HepG2 (cell line): ENCODE measurements at regions not wholly inside any gene's neighbourhood (a gene's known extent, or its start where the extent isn't known, plus 50 kb on each side); places are given as distances from the start of the nearest gene placed in this dataset.

Source experiments
- ATAC-seq: fragments of 200-7000 bp; cut with Tn5 transposase; 3 replicates; pipeline ENCODE4 v1.9.1; 2020; ENCODE audit warnings: mild to moderate bottlenecking, moderate library complexity
- BruUV-seq: library from RNA; stranded (reverse); fragments of 400-500 nt; replicated peaks from 2 replicates; lab custom pipeline; 2021; lab: Mats Ljungman, UMichigan
- CTCF ChIA-PET: fragments of 300-600 bp; formaldehyde crosslinking; extraction: SDS; loops from one replicate; lab custom pipeline; 2021; ENCODE audit warnings: low total read pairs, inconsistent platforms, low intra/inter-chr PET ratio; lab: Yijun Ruan, JAX
- POLR2A ChIA-PET: fragments of 350-600 bp; sonication (Branson Sonifier 250); formaldehyde crosslinking; loops from one replicate; lab custom pipeline; 2020; ENCODE audit warnings: antibody characterized with exemption, inconsistent platforms; lab: Yijun Ruan, JAX
- DNase-seq: peaks from one replicate; pipeline ENCODE4 v3.0.0-alpha.2; 2015; ENCODE audit warnings: low spot score
- FAIRE-seq: peaks from 3 replicates; lab custom pipeline; 2011; peaks lifted over from hg19 to GRCh38; lab: Jason Lieb, UNC
- H2AFZ ChIP-seq: one replicate; pipeline ENCODE4 v1.6.1; 2011; ENCODE audit warnings: low read length, inconsistent platforms
- H3K27ac ChIP-seq: fragments of 300-600 bp; 3 replicates; pipeline ENCODE4 v1.8.0; 2011; ENCODE audit warnings: mixed run types, mild to moderate bottlenecking, mixed read lengths, low read length, inconsistent platforms; ENCODE audit not compliant: insufficient read depth; ENCODE audit errors: extremely low read length
- H3K27me3 ChIP-seq, 2 experiments: fragments of 200-600 bp in 1 of 2; 2 replicates in 1 of 2; 3 replicates in 1 of 2; pipeline versions ENCODE4 v1.6.0 to v1.8.0; 2011; ENCODE audit warnings: low read length in 2 of 2, mild to moderate bottlenecking in 2 of 2, moderate library complexity in 2 of 2, inconsistent platforms in 1 of 2; ENCODE audit not compliant: insufficient read depth in 2 of 2, control insufficient read depth in 1 of 2
- H3K36me3 ChIP-seq, 2 experiments: fragments of 200-600 bp in 1 of 2; replicated peaks in 1 of 2; 2 replicates in 1 of 2; 3 replicates in 1 of 2; pipeline versions ENCODE4 v1.5.1 to v1.8.0; 2011; ENCODE audit warnings: low read length in 2 of 2, inconsistent platforms in 1 of 2; ENCODE audit not compliant: insufficient read depth in 2 of 2, control insufficient read depth in 1 of 2
- H3K4me1 ChIP-seq: 2 replicates; pipeline ENCODE4 v1.5.1; 2012; ENCODE audit warnings: low read length, inconsistent platforms; ENCODE audit not compliant: insufficient read depth
- H3K4me2 ChIP-seq: 2 replicates; pipeline ENCODE4 v1.6.0; 2011; ENCODE audit warnings: low read depth, low read length, inconsistent platforms
- H3K4me3 ChIP-seq, 3 experiments: fragments of 200-600 bp in 1 of 3; sonication (generic), shearing (Covaris generic) in 1 of 3; replicated peaks in 1 of 3; 2 replicates each; pipeline ENCODE4 v1.5.1; 2011 to 2016; ENCODE audit warnings: low read length in 3 of 3, inconsistent platforms in 2 of 3, low read depth in 2 of 3, mild to moderate bottlenecking in 2 of 3, control low read depth in 1 of 3, mixed read lengths in 1 of 3; ENCODE audit not compliant: insufficient read depth in 1 of 3
- H3K79me2 ChIP-seq: one replicate; pipeline ENCODE4 v1.6.1; 2011; ENCODE audit warnings: low read length, inconsistent platforms; ENCODE audit not compliant: insufficient read depth
- H3K9ac ChIP-seq: 2 replicates; pipeline ENCODE4 v1.6.0; 2011; ENCODE audit warnings: mild to moderate bottlenecking, low read depth, low read length, inconsistent platforms; ENCODE audit not compliant: insufficient read depth
- H3K9me3 ChIP-seq: 2 replicates; pipeline ENCODE4 v1.5.1; 2012; ENCODE audit warnings: mild to moderate bottlenecking, low read length
- H4K20me1 ChIP-seq: 2 replicates; pipeline ENCODE4 v1.6.0; 2011; ENCODE audit warnings: inconsistent platforms, mild to moderate bottlenecking, low read length, moderate library complexity; ENCODE audit not compliant: insufficient read depth
- CEBPB ChIP-seq: IDR thresholded peaks from 2 replicates; pipeline ENCODE4 v1.6.1; 2011; ENCODE audit warnings: low read depth, low read length, improper control_type of control experiment, borderline replicate concordance
- DNMT1 ChIP-seq: sonication (generic); formaldehyde crosslinking; IDR thresholded peaks from 2 replicates; pipeline ENCODE4 v1.5.1; 2020; ENCODE audit warnings: mild to moderate bottlenecking, missing genetic modification reagents
- HNRNPL ChIP-seq: fragments of 200-400 bp; formaldehyde crosslinking; IDR thresholded peaks from 2 replicates; pipeline ENCODE4 v1.6.1; 2017; ENCODE audit warnings: mild to moderate bottlenecking, low read depth, low read length
- IRF2 ChIP-seq: IDR thresholded peaks from 2 replicates; pipeline ENCODE4 v1.6.1; 2018; ENCODE audit warnings: missing genetic modification reagents, missing compliant biosample characterization
- MAZ ChIP-seq, 2 experiments: sonication (generic) in 1 of 2; formaldehyde crosslinking in 1 of 2; IDR thresholded peaks; 2 replicates each; pipeline versions ENCODE4 v1.5.0 to v1.6.1; 2012 to 2020; ENCODE audit warnings: low read depth in 2 of 2, mild to moderate bottlenecking in 2 of 2, borderline replicate concordance in 1 of 2, improper control_type of control experiment in 1 of 2, low read length in 1 of 2, missing genetic modification reagents in 1 of 2, moderate library complexity in 1 of 2
- RORA ChIP-seq: sonication (generic); formaldehyde crosslinking; IDR thresholded peaks from 2 replicates; pipeline ENCODE4 v1.5.0; 2020; ENCODE audit warnings: mild to moderate bottlenecking, missing genetic modification reagents, moderate library complexity
- TBX3 ChIP-seq: fragments of 450-650 bp; IDR thresholded peaks from 2 replicates; pipeline ENCODE4 v1.6.1; 2017; ENCODE audit warnings: antibody characterized with exemption, mild to moderate bottlenecking, inconsistent platforms, borderline replicate concordance
- ZBTB3 ChIP-seq: sonication (generic); formaldehyde crosslinking; IDR thresholded peaks from 2 replicates; pipeline ENCODE4 v1.4.0; 2020; ENCODE audit warnings: low read depth, mild to moderate bottlenecking, moderate library complexity, missing genetic modification reagents, borderline replicate concordance
- ZNF34 ChIP-seq: sonication (generic); formaldehyde crosslinking; IDR thresholded peaks from 2 replicates; pipeline ENCODE4 v1.4.0; 2020; ENCODE audit warnings: mild to moderate bottlenecking, missing genetic modification reagents, borderline replicate concordance
- ZNF772 ChIP-seq: sonication (generic); formaldehyde crosslinking; IDR thresholded peaks from 2 replicates; pipeline ENCODE4 v1.5.0; 2020; ENCODE audit warnings: mild to moderate bottlenecking, missing genetic modification reagents
- WGBS: methylation state at CpG from one replicate; pipeline ENCODE4 v1.1.6; 2017; ENCODE audit warnings: low lambda C conversion rate; 5-methylcytosine and 5-hydroxymethylcytosine counted together
- in situ Hi-C: cut with HindIII; loops from 2 replicates; pipeline ENCODE4 v1.10.0; 2017; ENCODE audit warnings: low pct_unique_long_range_greater_than_20kb; ENCODE audit not compliant: extremely low pct_ligation_motif_present
- intact Hi-C: fragments of 100-400 bp; cut with micrococcal nuclease; formaldehyde crosslinking; loops from one replicate; pipeline ENCODE4 v1.10.0; 2022; ENCODE audit not compliant: unreplicated experiment
- TF ChIP-seq, protein P1 (sequence below): sonication (generic); formaldehyde crosslinking; IDR thresholded peaks from 2 replicates; pipeline ENCODE4 v1.4.0; 2020; ENCODE audit warnings: low read depth, missing genetic modification reagents
- TF ChIP-seq, protein P2 (sequence below): sonication (generic); formaldehyde crosslinking; conservative IDR thresholded peaks from 2 replicates; pipeline ENCODE4 v1.4.0; 2020; ENCODE audit warnings: missing genetic modification reagents

- Histone ChIP-seq H3K4me3 (no peak overlapping the region), H3K27me3 (no peaks in the 10 kb centered on the region), H2AFZ (no peak overlapping the region), H3K9me3 (no peaks in the 10 kb centered on the region), H3K27ac (no peak overlapping the region), H3K4me1 (no peaks in the 10 kb centered on the region), H3K79me2 (no peaks in the 10 kb centered on the region), H4K20me1 (no peaks in the 10 kb centered on the region), H3K36me3 (no peaks in the 10 kb centered on the region), H3K9ac (no peak overlapping the region), H3K4me2 (no peak overlapping the region)
- intact Hi-C loops, result no loop called here
- POLR2A ChIA-PET, result no interaction called here
- FAIRE-seq (no peak), DNase-seq (no peak), ATAC-seq (no peak)
- in situ Hi-C loops, result no loop called here
- no TSS peak for BruUV-seq
- WGBS, result 0% methylated on average over 3 of the region's 3 CpGs
- CTCF ChIA-PET, result no interaction called here
- TF ChIP-seq, protein P1, sequence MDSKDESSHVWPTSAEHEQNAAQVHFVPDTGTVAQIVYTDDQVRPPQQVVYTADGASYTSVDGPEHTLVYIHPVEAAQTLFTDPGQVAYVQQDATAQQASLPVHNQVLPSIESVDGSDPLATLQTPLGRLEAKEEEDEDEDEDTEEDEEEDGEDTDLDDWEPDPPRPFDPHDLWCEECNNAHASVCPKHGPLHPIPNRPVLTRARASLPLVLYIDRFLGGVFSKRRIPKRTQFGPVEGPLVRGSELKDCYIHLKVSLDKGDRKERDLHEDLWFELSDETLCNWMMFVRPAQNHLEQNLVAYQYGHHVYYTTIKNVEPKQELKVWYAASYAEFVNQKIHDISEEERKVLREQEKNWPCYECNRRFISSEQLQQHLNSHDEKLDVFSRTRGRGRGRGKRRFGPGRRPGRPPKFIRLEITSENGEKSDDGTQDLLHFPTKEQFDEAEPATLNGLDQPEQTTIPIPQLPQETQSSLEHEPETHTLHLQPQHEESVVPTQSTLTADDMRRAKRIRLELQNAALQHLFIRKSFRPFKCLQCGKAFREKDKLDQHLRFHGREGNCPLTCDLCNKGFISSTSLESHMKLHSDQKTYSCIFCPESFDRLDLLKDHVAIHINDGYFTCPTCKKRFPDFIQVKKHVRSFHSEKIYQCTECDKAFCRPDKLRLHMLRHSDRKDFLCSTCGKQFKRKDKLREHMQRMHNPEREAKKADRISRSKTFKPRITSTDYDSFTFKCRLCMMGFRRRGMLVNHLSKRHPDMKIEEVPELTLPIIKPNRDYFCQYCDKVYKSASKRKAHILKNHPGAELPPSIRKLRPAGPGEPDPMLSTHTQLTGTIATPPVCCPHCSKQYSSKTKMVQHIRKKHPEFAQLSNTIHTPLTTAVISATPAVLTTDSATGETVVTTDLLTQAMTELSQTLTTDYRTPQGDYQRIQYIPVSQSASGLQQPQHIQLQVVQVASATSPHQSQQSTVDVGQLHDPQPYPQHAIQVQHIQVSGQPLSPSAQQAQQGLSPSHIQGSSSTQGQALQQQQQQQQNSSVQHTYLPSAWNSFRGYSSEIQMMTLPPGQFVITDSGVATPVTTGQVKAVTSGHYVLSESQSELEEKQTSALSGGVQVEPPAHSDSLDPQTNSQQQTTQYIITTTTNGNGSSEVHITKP (CRISPR knock-in tag), result no peak
- TF ChIP-seq ZNF34 (CRISPR knock-in tag), result no peak
- no peak for TF ChIP-seq IRF2 (CRISPR knock-in tag)
- TF ChIP-seq, protein P2, sequence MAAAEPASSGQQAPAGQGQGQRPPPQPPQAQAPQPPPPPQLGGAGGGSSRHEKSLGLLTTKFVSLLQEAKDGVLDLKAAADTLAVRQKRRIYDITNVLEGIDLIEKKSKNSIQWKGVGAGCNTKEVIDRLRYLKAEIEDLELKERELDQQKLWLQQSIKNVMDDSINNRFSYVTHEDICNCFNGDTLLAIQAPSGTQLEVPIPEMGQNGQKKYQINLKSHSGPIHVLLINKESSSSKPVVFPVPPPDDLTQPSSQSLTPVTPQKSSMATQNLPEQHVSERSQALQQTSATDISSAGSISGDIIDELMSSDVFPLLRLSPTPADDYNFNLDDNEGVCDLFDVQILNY (CRISPR knock-in tag), result no peak
- no peak for TF ChIP-seq RORA (CRISPR knock-in tag)
- TF ChIP-seq HNRNPL, result no peak
- TF ChIP-seq ZBTB3 (CRISPR knock-in tag), result no peak
- no peak for TF ChIP-seq CEBPB
- no peak for TF ChIP-seq ZNF772 (CRISPR knock-in tag)
- no peak for TF ChIP-seq TBX3
- no peak for TF ChIP-seq MAZ (IDR thresholded peaks at IDR 0.05; ENCODE audit: borderline replicate concordance, low read depth, low read length)
- no peak for TF ChIP-seq MAZ (CRISPR knock-in tag; IDR thresholded peaks at IDR 0.05; ENCODE audit: low read depth)
- no peak for TF ChIP-seq DNMT1 (CRISPR knock-in tag)
- TF ChIP-seq, all 625 proteins: peak for 0
Observed at GRCh38 chr3:34145796-34146195, 347.4 kb downstream of the PDCD6IP start.
